ENCODE measurements at regions not wholly inside any gene's neighbourhood (a gene's known extent, or its start where the extent isn't known, plus 50 kb on each side); places are given as distances from the start of the nearest gene placed in this dataset.

- no peak for TF ChIP-seq CTCF (conservative IDR thresholded peaks at IDR 0.05)
- no peak for TF ChIP-seq ZFX (IDR thresholded peaks at IDR 0.05)
These were observed 688.2 kb downstream of the NYAP2 start for GRCh38 chr2:226087505-226088365.
